Spinal cord (tissue), 9 donors: ENCODE measurements at regions not wholly inside any gene's neighbourhood (a gene's known extent, or its start where the extent isn't known, plus 50 kb on each side); places are given as distances from the start of the nearest gene placed in this dataset.
A peak's percentile ranks its signal among the peaks of the same experiment; 100 is the strongest.
"Not testable (repeated sequence)": the region's sequence is repeated elsewhere in the genome, so short reads cannot be mapped to it uniquely, and the experiment has no call there.

ENCODE experiments used
- DNase-seq, 6 donors: peaks; one replicate each; pipeline versions ENCODE4 v3.0.0 to v3.0.0-alpha.2; 2013 to 2015; ENCODE audit warnings: low spot score in 6 of 6, low read depth in 4 of 6
- H3K27ac ChIP-seq: one replicate; pipeline ENCODE4 v1.5.1; 2013; ENCODE audit warnings: low read depth, low read length, control low read depth
- H3K27me3 ChIP-seq: one replicate; pipeline ENCODE4 v1.6.1; 2013; ENCODE audit warnings: low read length; ENCODE audit not compliant: control insufficient read depth, insufficient read depth
- H3K36me3 ChIP-seq: one replicate; pipeline ENCODE4 v1.6.1; 2013; ENCODE audit warnings: low read length; ENCODE audit not compliant: control insufficient read depth, insufficient read depth
- H3K4me1 ChIP-seq: one replicate; pipeline ENCODE4 v1.6.1; 2013; ENCODE audit warnings: low read length; ENCODE audit not compliant: control insufficient read depth, insufficient read depth
- H3K4me3 ChIP-seq: one replicate; pipeline ENCODE4 v1.5.1; 2013; ENCODE audit warnings: low read depth, low read length, control low read depth
- H3K9me3 ChIP-seq: one replicate; pipeline ENCODE4 v1.6.1; 2013; ENCODE audit warnings: low read length; ENCODE audit not compliant: control insufficient read depth, insufficient read depth
- WGBS: methylation state at CpG from one replicate; pipeline ENCODE4 v1.1.5; 2013; ENCODE audit warnings: missing lambda C conversion rate; ENCODE audit not compliant: insufficient coverage; 5-methylcytosine and 5-hydroxymethylcytosine counted together
- donor health status: healthy.

GRCh38 chr1:19562847-19563246 lies 77.5 kb upstream of the CAPZB start:
- no peaks in the 10 kb centered on the region for H3K9me3 ChIP-seq
- WGBS, result no CpG with 5 or more reads among the region's 2 CpGs
- peak overlapping the region; percentile 81 for H3K27ac ChIP-seq
- H3K36me3 ChIP-seq, result no peaks in the 10 kb centered on the region
- H3K4me3 ChIP-seq, result no peak overlapping the region
- H3K27me3 ChIP-seq, result no peaks in the 10 kb centered on the region
- no peak for DNase-seq
- H3K4me1 ChIP-seq, result peaks cover 7% of the 10 kb centered on the region

- Histone ChIP-seq H3K4me1 (peaks cover 7% of the 10 kb centered on the region), H3K36me3 (no peaks in the 10 kb centered on the region), H3K27me3 (no peaks in the 10 kb centered on the region), H3K27ac (no peak overlapping the region), H3K4me3 (no peak overlapping the region), H3K9me3 (no peaks in the 10 kb centered on the region)
- no peak for DNase-seq
- WGBS, result 96% methylated on average over 3 of the region's 4 CpGs
Measured at GRCh38 chr1:19560480-19560879, 75.1 kb upstream of the CAPZB start.

DNA sequence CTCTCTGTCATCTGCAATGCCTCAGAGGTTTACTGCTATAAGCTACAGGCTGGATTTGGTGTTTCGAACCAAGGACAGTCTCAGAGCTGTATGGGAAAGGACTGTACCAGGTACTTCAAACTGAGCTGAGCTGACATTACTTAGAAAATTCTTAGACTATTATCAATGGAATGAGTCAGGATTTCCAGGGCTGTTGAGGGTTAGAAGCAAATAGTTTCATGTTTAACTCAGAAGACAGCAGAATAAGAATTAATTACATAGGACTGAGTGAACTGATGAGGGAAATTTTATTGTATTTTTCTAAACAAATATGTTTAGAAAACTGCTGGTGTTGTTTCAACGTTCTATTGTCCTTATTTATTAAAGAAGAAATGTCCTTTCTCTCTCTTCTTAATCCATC lies 74.3 kb upstream of the CAPZB start:
- Histone ChIP-seq H3K27ac (no peak overlapping the region), H3K9me3 (no peaks in the 10 kb centered on the region), H3K27me3 (no peaks in the 10 kb centered on the region), H3K4me1 (peaks cover 7% of the 10 kb centered on the region), H3K4me3 (no peak overlapping the region), H3K36me3 (no peaks in the 10 kb centered on the region)
- WGBS, result no CpG with 5 or more reads among the region's 2 CpGs
- no peak for DNase-seq

DNA sequence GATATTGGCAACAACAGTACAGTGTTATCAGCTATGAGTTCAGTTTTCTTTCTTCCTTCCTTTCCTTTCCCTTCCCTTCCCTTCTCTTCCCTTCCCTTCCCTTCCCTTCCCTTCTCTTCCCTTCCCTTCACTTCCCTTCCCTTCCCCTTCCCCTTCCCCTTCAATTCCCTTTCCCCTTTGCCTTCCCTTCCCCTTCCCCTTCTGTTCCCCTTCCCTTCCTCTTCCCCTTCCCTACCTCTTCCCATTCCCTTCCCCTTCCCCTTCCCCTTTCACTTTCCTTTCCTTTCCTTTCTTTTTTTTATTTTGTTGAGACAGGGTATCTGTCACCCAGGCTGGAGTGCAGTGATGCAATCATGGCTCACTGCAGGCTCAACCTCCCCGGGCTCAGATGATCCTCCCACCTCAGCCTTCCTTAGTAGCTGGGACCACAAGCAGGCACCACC lies 72.3 kb upstream of the CAPZB start:
- no peaks in the 10 kb centered on the region for H3K27me3 ChIP-seq
- no peak overlapping the region for H3K27ac ChIP-seq
- no CpG with 5 or more reads among the region's 1 CpG for WGBS
- H3K9me3 ChIP-seq, result no peaks in the 10 kb centered on the region
- H3K4me3 ChIP-seq, result no peak overlapping the region
- H3K36me3 ChIP-seq, result no peaks in the 10 kb centered on the region
- no peaks in the 10 kb centered on the region for H3K4me1 ChIP-seq
- no peak for DNase-seq

- Histone ChIP-seq H3K4me1 (no peaks in the 10 kb centered on the region), H3K27ac (no peak overlapping the region), H3K27me3 (no peaks in the 10 kb centered on the region), H3K36me3 (no peaks in the 10 kb centered on the region), H3K4me3 (no peak overlapping the region), H3K9me3 (no peaks in the 10 kb centered on the region)
- DNase-seq, result no peak
Measured at GRCh38 chr1:19554090-19554489, 68.8 kb upstream of the CAPZB start.

DNA sequence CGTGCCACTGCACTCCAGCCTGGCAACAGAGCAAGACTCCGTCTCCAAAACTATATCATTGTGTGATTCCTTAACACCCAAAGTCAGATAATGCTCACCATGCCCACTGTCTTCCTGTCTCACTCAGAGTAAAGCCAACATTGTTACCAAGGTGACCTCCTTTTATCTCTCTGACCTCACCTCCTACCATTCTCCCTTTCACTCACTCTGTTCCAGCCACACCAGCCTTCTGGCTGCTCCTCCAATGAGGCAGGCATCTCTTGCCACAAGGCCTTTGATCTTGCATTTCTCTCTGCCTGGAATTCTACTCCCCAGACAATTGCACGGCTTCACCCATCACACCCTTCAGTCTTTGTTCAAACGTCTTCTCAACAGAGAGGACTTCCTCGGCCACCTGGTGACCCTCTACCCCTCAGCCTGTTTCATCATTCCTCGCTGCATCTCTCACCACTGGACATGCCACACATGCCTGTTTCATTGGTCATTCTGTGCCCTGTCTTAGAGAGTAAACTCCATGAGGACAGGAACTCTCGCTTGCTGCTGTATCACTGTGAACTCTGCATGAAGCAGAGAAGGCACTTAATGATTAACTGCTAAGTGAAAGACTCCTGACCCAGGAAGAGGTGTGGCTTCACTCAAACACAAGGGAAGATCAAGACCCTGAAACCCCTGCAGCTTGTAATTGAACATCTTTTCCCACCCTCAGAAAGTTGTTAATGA lies 67.1 kb upstream of the CAPZB start:
- Histone ChIP-seq H3K9me3 (no peaks in the 10 kb centered on the region), H3K4me1 (no peaks in the 10 kb centered on the region), H3K36me3 (no peaks in the 10 kb centered on the region), H3K27me3 (no peaks in the 10 kb centered on the region), H3K27ac (no peak overlapping the region), H3K4me3 (no peak overlapping the region)
- no peak for DNase-seq
- WGBS, result 71% methylated on average over 7 of the region's 7 CpGs

DNA sequence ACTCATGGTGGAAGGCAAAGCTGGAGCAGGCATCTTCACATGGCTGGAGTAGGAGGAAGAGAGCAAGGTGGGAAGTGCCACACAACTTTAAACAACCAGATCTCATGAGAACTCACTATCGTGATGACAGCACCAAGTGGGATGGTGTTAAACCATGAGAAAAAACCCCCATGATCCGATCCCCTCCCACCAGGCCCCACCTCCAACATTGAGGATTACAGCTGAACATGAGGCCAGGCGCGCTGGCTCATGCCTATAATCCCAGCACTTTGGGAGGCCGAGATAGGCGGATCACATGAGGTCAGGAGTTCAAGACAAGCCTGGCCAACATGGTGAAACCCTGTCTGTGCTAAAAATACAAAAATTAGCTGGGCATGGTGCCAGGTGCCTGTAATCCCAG lies 66.5 kb upstream of the CAPZB start:
- H3K36me3 ChIP-seq, H3K9me3 ChIP-seq, DNase-seq, H3K4me1 ChIP-seq, H3K27me3 ChIP-seq, H3K27ac ChIP-seq, H3K4me3 ChIP-seq: not testable (repeated sequence)
- WGBS, result 81% methylated on average over 5 of the region's 6 CpGs

DNA sequence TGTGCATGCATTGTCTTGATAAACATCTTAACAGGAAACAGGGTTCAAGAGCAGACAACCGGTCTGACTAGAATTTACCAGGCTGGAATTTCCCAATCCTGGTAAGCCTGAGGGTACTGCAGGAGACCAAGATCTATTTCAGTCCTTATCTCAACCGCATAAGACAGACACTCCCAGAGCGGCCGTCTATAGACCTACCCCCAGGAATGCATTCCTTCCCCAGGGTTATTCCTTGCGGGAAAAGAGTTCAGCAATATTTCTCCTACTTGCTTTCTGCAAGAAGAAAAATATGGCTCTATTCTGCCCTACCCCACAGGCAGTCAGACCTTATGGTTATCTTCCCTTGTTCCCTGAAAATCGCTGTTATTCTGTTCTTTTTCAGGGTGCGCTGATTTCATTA lies 65.1 kb upstream of the CAPZB start:
- not testable (repeated sequence) for H3K27ac ChIP-seq, H3K4me1 ChIP-seq, H3K36me3 ChIP-seq, H3K9me3 ChIP-seq, DNase-seq, H3K4me3 ChIP-seq, H3K27me3 ChIP-seq
- 92% methylated on average over 4 of the region's 7 CpGs for WGBS

DNA sequence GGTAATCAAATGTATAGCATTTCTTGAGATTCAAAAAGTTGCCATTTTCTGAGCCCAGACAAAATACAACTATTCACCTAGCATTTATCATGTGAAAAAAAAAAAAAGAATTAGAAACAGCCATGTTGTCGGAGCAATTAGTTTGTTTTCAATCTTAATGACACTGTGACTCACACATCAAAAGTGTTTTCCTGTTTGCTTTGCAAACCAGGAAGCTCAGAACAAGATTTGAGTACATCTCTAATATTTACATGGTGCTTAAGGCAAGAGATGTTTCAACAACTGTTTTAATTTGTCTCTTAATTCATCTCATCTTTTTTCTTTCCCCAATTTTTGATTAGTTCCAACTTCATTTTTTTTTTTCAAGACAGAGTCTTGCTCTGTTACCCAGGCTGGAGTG lies 62.5 kb upstream of the CAPZB start:
- Histone ChIP-seq H3K4me3 (no peak overlapping the region), H3K9me3 (peaks cover 2% of the 10 kb centered on the region), H3K36me3 (no peaks in the 10 kb centered on the region), H3K27me3 (no peaks in the 10 kb centered on the region), H3K27ac (no peak overlapping the region), H3K4me1 (no peaks in the 10 kb centered on the region)
- DNase-seq, result no peak
- no CpG with 5 or more reads among the region's 1 CpG for WGBS

- H3K4me1 ChIP-seq, result no peaks in the 10 kb centered on the region
- WGBS, result no CpG with 5 or more reads among the region's 6 CpGs
Measured at GRCh38 chr1:19536519-19536918, 51.2 kb upstream of the CAPZB start.

More at GRCh38 chr1:19536519-19536918, 51.2 kb upstream of the CAPZB start:
- no peak for DNase-seq
- H3K9me3 ChIP-seq, result no peaks in the 10 kb centered on the region
- no peaks in the 10 kb centered on the region for H3K36me3 ChIP-seq
- H3K4me3 ChIP-seq, result no peak overlapping the region
- no peak overlapping the region for H3K27ac ChIP-seq
- H3K27me3 ChIP-seq, result no peaks in the 10 kb centered on the region
